HG02840 (cell line): ENCODE measurements at regions not wholly inside any gene's neighbourhood (a gene's known extent, or its start where the extent isn't known, plus 50 kb on each side); places are given as distances from the start of the nearest gene placed in this dataset.
"Not testable (repeated sequence)": the region's sequence is repeated elsewhere in the genome, so short reads cannot be mapped to it uniquely, and the experiment has no call there.

Experiments
- ATAC-seq: cut with Tn5 transposase; IDR thresholded peaks from one replicate; pipeline ENCODE4 v1.9.1; 2021; ENCODE audit warnings: mild to moderate bottlenecking, moderate library complexity, moderate number of reproducible peaks; ENCODE audit not compliant: unreplicated experiment, low FRiP score

GRCh38 chr20:12902992-12903391, 105.8 kb upstream of the SPTLC3 start:
- ATAC-seq = no peak

- no peak for ATAC-seq
Measured at GRCh38 chr20:12906361-12906760, 102.4 kb upstream of the SPTLC3 start.

GRCh38 chr20:12911372-12911771, 97.4 kb upstream of the SPTLC3 start:
- no peak for ATAC-seq

- no peak for ATAC-seq
Measured at GRCh38 chr20:12913781-12914443, 94.9 kb upstream of the SPTLC3 start.

- ATAC-seq = no peak
Measured at GRCh38 chr20:12914804-12915203, 94.0 kb upstream of the SPTLC3 start.

- ATAC-seq = no peak
Measured at GRCh38 chr20:12916699-12917098, 92.1 kb upstream of the SPTLC3 start.

- no peak for ATAC-seq
Measured at GRCh38 chr20:12924126-12924525, 84.6 kb upstream of the SPTLC3 start.

- ATAC-seq = peak; percentile 77
Measured at GRCh38 chr20:12925210-12925755, 83.5 kb upstream of the SPTLC3 start.

GRCh38 chr20:12925863-12926793, 82.6 kb upstream of the SPTLC3 start:
- no peak for ATAC-seq

- no peak for ATAC-seq
Measured at GRCh38 chr20:12927489-12927888, 81.3 kb upstream of the SPTLC3 start.

- no peak for ATAC-seq
Measured at GRCh38 chr20:12928358-12928754, 80.4 kb upstream of the SPTLC3 start.

- ATAC-seq = no peak
Measured at GRCh38 chr20:12928755-12929401, 79.9 kb upstream of the SPTLC3 start.

GRCh38 chr20:12936020-12936419, 72.8 kb upstream of the SPTLC3 start:
- no peak for ATAC-seq

- ATAC-seq = no peak
Measured at GRCh38 chr20:12936524-12936923, 72.2 kb upstream of the SPTLC3 start.

- ATAC-seq = no peak
Measured at GRCh38 chr20:12941025-12941424, 67.7 kb upstream of the SPTLC3 start.

- ATAC-seq = no peak
Measured at GRCh38 chr20:12942123-12942522, 66.6 kb upstream of the SPTLC3 start.

GRCh38 chr20:12946789-12947188, 62.0 kb upstream of the SPTLC3 start:
- ATAC-seq = no peak

- ATAC-seq = no peak
Measured at GRCh38 chr20:12947691-12948090, 61.1 kb upstream of the SPTLC3 start.

GRCh38 chr20:12949429-12949980, 59.3 kb upstream of the SPTLC3 start:
- ATAC-seq = no peak

- ATAC-seq = not testable (repeated sequence)
Measured at GRCh38 chr20:12954254-12954653, 54.5 kb upstream of the SPTLC3 start.

GRCh38 chr20:12955611-12956010, 53.2 kb upstream of the SPTLC3 start:
- ATAC-seq = no peak
